ENCODE measurements at regions not wholly inside any gene's neighbourhood (a gene's known extent, or its start where the extent isn't known, plus 50 kb on each side); places are given as distances from the start of the nearest gene placed in this dataset.

DNA sequence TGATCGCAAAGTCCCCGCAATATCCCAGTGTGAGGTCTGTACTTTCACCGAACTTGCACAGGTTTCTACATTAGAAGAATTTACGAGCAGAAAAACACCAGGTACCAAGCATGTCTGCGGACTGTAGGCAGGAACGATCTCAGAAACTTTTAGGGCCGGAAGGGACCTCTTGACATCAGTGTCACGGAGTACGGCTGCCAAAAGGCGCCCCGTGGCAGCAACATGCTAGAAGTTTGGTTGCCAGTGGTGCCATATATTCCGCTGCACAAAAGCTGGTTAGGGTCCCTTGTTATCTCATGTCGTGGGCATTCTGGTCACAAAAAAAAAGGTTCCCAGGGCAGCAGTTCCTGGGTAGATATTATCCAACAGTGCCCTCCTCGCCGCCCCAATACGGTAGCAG lies 61.0 kb upstream of the DCAF8L1 start:
- TF ChIP-seq, protein P1, sequence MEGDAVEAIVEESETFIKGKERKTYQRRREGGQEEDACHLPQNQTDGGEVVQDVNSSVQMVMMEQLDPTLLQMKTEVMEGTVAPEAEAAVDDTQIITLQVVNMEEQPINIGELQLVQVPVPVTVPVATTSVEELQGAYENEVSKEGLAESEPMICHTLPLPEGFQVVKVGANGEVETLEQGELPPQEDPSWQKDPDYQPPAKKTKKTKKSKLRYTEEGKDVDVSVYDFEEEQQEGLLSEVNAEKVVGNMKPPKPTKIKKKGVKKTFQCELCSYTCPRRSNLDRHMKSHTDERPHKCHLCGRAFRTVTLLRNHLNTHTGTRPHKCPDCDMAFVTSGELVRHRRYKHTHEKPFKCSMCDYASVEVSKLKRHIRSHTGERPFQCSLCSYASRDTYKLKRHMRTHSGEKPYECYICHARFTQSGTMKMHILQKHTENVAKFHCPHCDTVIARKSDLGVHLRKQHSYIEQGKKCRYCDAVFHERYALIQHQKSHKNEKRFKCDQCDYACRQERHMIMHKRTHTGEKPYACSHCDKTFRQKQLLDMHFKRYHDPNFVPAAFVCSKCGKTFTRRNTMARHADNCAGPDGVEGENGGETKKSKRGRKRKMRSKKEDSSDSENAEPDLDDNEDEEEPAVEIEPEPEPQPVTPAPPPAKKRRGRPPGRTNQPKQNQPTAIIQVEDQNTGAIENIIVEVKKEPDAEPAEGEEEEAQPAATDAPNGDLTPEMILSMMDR (IDR thresholded peaks at IDR 0.05): no peak
- no peak for TF ChIP-seq SP1 (CRISPR knock-in tag; conservative IDR thresholded peaks at IDR 0.05)
- no peak for TF ChIP-seq GTF2I (CRISPR knock-in tag; conservative IDR thresholded peaks at IDR 0.05)
- no peak for TF ChIP-seq ZNF138 (CRISPR knock-in tag; conservative IDR thresholded peaks at IDR 0.05)
- TF ChIP-seq, protein P2, sequence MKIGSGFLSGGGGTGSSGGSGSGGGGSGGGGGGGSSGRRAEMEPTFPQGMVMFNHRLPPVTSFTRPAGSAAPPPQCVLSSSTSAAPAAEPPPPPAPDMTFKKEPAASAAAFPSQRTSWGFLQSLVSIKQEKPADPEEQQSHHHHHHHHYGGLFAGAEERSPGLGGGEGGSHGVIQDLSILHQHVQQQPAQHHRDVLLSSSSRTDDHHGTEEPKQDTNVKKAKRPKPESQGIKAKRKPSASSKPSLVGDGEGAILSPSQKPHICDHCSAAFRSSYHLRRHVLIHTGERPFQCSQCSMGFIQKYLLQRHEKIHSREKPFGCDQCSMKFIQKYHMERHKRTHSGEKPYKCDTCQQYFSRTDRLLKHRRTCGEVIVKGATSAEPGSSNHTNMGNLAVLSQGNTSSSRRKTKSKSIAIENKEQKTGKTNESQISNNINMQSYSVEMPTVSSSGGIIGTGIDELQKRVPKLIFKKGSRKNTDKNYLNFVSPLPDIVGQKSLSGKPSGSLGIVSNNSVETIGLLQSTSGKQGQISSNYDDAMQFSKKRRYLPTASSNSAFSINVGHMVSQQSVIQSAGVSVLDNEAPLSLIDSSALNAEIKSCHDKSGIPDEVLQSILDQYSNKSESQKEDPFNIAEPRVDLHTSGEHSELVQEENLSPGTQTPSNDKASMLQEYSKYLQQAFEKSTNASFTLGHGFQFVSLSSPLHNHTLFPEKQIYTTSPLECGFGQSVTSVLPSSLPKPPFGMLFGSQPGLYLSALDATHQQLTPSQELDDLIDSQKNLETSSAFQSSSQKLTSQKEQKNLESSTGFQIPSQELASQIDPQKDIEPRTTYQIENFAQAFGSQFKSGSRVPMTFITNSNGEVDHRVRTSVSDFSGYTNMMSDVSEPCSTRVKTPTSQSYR (CRISPR knock-in tag; IDR thresholded peaks at IDR 0.05): no peak
- TF ChIP-seq, protein P3, sequence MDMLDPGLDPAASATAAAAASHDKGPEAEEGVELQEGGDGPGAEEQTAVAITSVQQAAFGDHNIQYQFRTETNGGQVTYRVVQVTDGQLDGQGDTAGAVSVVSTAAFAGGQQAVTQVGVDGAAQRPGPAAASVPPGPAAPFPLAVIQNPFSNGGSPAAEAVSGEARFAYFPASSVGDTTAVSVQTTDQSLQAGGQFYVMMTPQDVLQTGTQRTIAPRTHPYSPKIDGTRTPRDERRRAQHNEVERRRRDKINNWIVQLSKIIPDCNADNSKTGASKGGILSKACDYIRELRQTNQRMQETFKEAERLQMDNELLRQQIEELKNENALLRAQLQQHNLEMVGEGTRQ (CRISPR knock-in tag; IDR thresholded peaks at IDR 0.05): no peak
- TF ChIP-seq ETV6 (CRISPR knock-in tag; IDR thresholded peaks at IDR 0.05): no peak
- TF ChIP-seq, protein P4, sequence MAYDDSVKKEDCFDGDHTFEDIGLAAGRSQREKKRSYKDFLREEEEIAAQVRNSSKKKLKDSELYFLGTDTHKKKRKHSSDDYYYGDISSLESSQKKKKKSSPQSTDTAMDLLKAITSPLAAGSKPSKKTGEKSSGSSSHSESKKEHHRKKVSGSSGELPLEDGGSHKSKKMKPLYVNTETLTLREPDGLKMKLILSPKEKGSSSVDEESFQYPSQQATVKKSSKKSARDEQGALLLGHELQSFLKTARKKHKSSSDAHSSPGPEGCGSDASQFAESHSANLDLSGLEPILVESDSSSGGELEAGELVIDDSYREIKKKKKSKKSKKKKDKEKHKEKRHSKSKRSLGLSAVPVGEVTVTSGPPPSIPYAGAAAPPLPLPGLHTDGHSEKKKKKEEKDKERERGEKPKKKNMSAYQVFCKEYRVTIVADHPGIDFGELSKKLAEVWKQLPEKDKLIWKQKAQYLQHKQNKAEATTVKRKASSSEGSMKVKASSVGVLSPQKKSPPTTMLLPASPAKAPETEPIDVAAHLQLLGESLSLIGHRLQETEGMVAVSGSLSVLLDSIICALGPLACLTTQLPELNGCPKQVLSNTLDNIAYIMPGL (CRISPR knock-in tag; IDR thresholded peaks at IDR 0.05): no peak
- TF ChIP-seq JUN (CRISPR knock-in tag; IDR thresholded peaks at IDR 0.05): no peak
- TF ChIP-seq, protein P5, sequence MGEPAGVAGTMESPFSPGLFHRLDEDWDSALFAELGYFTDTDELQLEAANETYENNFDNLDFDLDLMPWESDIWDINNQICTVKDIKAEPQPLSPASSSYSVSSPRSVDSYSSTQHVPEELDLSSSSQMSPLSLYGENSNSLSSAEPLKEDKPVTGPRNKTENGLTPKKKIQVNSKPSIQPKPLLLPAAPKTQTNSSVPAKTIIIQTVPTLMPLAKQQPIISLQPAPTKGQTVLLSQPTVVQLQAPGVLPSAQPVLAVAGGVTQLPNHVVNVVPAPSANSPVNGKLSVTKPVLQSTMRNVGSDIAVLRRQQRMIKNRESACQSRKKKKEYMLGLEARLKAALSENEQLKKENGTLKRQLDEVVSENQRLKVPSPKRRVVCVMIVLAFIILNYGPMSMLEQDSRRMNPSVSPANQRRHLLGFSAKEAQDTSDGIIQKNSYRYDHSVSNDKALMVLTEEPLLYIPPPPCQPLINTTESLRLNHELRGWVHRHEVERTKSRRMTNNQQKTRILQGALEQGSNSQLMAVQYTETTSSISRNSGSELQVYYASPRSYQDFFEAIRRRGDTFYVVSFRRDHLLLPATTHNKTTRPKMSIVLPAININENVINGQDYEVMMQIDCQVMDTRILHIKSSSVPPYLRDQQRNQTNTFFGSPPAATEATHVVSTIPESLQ (CRISPR knock-in tag; IDR thresholded peaks at IDR 0.05): no peak
- no peak for TF ChIP-seq NR2C2 (CRISPR knock-in tag; IDR thresholded peaks at IDR 0.05)
- TF ChIP-seq, protein P6, sequence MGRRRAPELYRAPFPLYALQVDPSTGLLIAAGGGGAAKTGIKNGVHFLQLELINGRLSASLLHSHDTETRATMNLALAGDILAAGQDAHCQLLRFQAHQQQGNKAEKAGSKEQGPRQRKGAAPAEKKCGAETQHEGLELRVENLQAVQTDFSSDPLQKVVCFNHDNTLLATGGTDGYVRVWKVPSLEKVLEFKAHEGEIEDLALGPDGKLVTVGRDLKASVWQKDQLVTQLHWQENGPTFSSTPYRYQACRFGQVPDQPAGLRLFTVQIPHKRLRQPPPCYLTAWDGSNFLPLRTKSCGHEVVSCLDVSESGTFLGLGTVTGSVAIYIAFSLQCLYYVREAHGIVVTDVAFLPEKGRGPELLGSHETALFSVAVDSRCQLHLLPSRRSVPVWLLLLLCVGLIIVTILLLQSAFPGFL (CRISPR knock-in tag; IDR thresholded peaks at IDR 0.05; ENCODE audit: borderline replicate concordance): no peak
- no peak for TF ChIP-seq ZBTB21 (CRISPR knock-in tag; IDR thresholded peaks at IDR 0.05; ENCODE audit: borderline replicate concordance)
